ENCODE measurements at regions not wholly inside any gene's neighbourhood (a gene's known extent, or its start where the extent isn't known, plus 50 kb on each side); places are given as distances from the start of the nearest gene placed in this dataset.

DNA sequence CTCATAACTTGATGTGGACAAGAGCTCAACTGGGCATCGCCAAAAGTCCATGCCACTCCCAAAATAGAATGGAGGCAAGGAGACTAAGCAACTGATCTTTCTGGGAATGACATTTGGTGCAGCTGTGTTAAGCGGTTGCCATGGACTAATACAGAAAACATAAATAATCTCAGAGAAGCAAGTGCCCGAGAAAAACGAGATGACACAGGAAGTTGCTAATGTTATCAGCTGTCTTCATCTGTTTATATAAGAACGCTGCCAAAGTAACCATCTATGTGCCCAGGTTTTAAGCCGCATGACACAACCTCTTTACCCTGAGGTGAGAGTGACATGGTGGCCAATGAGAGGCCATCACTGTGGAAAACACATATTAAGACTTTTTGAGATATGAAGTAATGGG is 54.9 kb upstream of the SACS start:
- DNase-seq (ENCODE audit: low read depth in 2 of 2), result no peak

DNA sequence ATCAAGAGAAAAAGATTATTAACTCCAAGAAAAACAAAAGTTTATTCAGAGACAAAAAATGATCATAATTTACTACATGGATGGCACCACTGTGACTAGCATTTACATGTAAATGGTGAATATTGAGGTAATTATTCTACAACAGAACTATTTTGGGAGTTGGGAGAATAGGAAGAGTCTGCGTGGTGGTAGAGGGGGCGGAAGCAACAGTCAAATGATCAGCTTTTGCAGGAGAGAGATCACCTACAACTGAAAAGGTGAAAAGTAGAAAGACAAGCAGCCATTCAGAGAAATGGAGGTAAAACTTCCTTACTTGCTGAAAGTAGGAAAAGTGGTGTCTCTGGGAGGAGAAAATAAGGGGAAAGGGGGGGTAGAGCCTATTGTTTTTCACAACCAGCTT is 62.8 kb upstream of the SACS start:
- no peak for DNase-seq (ENCODE audit: low read depth in 2 of 2)

DNA sequence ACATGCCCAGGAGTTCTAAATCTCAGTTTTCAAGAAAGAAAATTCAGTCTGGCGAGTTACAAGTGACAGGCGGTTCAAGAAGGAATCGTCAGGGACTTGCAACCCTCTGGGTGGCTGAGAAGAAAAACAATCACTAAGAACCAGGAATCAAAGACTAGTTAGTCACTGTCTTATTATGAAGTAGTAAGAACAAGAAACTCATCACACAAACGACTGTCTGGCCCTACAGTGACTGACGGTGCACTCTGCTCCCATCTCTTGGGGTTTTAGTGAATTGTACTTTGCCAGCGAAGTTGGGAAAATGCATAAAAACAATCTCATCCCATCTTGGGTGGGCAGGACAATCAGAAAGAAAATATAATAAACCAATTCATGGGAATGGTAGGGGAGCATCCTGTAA is 63.7 kb upstream of the SACS start:
- DNase-seq (ENCODE audit: low read depth in 2 of 2), result no peak

DNA sequence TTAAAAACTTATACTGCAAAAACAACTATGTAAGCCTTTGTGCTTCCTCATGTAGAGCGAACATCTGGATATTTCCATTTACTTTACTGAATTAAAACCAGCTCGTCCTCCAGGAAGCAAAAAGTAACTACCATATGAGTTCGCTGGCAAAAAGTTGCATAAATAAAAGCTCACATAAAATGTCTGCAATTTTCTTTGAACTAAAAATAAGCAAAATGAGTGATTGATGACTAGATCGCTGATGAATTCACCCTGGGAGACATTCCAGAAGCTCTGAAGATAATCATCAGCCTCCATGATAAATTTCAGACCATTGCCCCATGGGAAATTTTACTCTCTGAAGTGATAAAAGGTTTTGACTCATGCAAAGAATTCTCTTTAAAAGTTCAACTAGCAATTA is 67.3 kb upstream of the SACS start:
- peak; percentile 99 for DNase-seq (ENCODE audit: low read depth in 2 of 2)

DNA sequence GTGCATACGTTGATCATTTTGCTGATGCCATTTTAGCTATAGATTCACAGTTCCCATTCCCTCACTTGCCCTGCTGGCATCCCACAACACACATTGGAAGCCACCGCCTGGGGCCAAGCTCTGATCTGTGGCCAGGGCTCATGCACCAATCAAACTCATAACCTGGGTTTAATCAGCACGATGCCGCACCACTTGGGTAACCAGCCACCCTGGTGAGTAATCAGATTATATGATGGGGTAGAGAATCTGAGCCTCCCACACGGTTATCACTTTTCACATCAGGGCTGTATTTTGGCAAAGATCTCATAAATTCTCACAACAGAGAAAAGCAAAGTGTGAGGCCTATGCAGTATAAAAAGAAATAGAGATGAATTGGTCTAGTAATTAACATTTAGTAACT is 66.0 kb upstream of the TNFRSF19 start:
- DNase-seq (ENCODE audit: low read depth in 2 of 2), result no peak

DNA sequence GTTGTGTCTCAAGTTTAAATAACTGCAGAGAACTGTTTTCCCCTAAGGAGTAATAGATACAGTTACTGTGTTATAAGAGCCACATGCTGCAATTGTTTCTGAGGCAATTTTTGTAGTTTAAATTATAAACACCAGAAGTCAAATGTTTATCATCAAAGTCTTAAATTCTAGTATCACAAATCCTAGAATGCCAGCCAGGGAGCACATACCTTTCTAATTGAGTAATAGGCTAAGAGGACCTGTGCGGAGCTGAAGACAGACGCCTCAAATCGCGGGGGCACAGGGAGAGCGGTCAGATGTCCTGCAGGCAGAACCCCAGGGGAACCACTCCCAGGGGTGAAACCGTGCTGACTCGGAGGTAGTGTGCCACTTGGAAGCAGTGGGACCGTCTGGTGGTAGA is 65.2 kb upstream of the TNFRSF19 start:
- DNase-seq (ENCODE audit: low read depth in 2 of 2), result peak in 1 of 2 experiments; percentile 36

DNA sequence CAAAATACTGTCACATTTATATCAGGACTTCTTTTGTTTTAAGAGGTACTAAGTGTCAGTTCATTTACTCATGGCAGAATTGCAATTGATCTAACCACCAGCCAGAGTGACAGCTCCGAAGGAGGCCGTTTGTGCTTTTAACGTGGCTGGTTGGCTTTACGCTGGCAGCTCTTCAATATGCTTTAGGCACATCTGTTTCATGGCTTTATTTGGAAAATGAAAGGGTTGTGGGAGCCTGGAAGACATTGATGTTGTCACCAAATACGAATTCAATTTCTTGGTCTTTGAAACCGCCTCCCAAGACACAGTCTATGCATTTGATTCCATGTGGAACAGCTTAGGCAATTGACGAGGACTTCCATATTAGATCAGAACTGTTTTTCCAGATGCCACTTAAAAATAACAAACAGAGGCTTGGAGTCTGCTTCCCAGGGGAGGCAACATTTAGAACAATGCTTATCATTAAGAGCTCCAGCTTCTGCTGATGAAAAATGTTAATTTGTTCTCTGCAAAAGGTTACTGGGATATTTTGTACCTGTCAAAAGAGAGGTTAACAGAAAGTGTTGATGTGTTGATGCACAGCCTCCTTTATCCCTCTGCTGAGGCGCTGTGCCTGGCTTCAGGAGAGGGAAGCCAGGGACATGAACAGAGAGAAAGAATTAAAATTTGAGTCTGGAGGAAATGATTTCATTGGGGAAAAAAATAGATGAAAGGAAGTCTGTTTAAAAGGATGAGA is 64.0 kb upstream of the TNFRSF19 start:
- DNase-seq (ENCODE audit: low read depth in 2 of 2), result peak; percentile 56 to 60

DNA sequence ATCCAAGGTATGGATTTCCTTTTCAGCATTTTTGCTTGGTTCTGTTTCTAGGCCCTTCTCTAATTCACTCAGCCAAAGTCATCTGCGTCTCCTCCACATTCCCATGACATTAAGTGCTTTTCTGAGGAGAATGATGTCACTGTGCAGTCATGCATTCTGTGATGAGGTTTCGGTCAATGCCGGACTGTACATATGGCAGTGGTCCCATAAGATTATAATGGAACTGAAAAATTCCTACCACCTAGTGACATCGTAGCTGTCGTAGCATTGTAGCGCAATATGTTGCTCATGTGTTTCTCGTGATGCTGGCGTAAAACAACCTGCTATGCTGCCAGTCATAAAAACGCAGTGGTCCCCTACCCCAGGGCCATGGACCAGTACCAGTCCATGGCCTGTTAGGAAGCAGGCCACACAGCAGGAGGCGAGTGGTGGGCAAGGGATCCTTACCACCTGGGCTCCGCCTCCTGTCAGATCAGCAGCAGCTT is 63.4 kb upstream of the TNFRSF19 start:
- DNase-seq (ENCODE audit: low read depth in 2 of 2), result peak in 1 of 2 experiments; percentile 63

DNA sequence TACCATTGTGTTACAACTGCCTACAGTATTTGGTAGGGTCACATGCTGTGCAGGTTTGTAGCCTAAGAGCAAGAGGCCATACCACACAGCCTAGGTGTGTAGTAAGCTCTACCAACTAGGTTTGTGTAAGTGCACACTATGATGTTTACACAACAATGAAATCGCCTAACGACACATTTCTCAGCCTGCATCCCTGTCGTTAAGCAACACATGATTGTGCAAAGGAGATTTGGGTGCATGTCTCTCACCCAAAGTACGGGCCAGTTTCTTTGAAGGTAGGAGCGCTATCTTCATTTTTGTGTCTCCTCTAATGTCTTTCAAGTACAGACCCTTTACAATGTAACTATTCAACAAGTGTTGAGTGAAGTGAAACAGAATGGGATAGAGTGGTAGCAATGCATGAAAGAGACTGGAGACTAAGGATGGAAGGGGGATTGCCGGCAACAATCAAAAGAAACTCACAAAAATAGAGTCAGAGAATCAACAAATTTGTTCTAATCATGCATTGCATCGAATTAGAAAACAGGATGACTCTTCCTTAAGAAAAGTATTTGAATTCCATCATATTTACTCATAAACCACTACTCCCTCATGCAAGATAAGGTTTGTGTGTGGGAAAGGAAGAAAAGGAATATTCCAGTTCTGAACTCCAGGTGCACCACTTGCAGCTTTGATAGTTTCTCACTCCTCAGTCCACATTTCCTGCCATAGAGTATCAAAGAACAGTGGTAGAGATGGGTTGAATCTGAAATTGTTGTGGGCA is 60.2 kb upstream of the TNFRSF19 start:
- peak in 1 of 2 experiments; percentile 52 for DNase-seq (ENCODE audit: low read depth in 2 of 2)

DNA sequence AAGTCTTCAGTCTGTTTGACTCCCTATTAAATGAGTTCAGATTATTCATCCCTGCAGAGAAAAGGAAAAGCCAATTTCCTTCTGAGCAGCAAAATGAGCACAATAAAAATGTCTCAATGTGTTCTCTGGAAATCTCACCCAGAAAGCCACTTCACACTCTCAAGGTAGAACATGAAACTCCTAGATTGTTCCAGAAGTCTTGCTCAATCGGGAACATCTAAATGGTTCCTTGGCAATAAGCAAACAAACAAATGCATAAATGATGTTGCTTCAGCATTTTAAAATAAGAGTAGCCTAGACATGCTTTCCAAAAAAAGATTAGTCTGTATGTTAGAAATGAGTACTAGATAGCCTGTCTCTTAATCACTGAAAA is 59.7 kb upstream of the TNFRSF19 start:
- DNase-seq (ENCODE audit: low read depth in 2 of 2), result no peak

DNA sequence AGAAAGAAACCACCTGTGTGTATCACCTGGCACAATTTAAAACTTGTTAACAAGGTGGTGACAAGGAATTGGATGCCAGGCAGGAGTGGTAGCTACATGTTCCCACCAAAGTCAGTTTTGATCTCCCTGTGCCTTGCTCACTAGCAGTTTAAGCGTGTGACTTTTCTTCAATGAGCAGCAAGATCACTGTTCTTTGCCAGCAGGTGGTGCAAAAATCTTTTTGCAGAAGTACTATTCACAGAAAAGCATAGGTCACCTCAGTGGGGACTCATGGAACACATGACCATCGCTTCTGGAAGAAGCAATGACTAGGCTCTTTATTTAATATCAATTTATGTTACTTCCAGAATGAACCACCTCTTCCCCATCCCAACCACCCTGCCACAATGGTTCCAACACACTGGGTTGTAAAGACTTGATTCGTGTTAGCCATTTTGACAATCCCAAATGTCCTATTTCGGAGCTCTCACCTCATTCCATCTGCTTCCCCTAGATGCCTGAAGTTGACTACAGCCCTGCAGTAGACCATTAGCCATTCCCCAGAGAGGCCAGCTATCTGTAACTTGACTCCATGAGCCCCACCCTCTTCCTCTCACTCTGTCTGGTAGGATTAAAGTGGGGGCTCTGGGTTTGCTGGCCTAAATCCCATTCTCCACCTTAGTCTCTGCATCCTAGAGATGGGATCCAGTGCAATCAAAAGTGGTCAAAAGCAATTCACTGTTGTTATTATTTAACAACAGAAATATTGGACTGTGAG is 59.1 kb upstream of the TNFRSF19 start:
- no peak for DNase-seq (ENCODE audit: low read depth in 2 of 2)

DNA sequence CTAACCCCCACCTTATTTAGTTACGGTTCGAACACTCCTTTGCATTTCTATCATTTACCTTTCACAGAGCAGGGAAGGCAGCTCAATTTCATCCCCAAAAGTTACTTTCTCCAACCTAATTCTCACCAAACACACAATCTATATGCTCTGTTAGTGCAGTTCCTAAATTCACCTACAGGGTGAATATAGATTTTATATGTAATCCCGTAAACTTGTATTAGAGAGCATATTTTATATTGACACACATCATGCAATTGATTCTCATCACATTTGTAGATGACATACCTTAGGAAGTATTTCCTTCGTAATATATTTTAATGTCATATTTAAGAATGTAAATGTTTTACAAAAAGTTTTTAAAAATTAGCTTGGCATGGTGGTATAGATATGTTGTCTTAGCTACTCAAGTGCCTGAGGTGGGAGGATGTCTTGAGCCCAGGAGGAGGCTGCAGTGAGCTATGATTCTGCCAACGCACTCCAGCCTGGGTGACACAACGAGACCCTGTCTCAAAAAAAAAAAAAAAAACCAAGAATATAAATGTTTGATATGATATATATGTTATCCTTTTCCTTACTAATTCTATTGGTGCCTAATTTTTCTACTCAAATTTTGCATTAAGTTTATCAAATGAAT is 57.3 kb upstream of the TNFRSF19 start:
- DNase-seq (ENCODE audit: low read depth in 2 of 2), result no peak

DNA sequence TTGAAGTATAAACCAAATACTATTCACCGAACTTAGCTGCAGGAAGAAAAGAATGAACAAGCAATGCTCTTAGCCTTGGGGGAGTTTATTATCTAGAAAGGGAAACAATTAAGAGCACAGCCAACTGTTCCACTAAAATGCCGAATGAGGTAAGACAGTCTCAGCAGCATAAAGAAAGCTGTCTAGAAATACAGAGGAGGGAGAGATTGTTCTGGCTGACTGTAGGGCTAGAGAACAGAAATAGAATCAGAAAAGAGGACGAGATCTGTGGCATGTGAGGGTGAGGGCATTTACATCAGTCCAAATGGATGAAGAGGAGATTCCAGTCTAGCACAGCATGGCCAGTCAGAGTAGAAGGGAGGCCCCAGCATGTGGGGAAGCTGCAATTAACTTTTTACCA is 56.8 kb upstream of the TNFRSF19 start:
- DNase-seq (ENCODE audit: low read depth in 2 of 2), result no peak

DNA sequence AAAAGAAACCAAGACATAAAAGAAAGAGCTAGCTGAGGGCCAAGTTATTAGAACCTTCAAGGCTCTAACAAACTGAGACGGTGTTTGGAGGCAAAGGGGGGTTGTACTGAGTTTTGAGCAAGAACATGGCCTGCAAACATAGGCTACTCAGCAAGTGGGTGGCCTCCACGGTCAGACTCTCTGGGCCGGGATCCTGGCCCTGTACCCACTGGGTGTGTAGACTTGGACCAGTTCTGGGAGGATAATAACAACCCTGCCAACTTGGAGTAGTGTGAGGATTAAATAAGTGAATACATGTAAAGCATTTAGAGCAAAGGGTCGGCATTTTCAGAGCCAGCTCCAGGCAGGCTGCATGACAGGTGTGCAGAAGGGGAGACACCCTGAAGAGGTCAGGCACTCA is 56.1 kb upstream of the TNFRSF19 start:
- DNase-seq (ENCODE audit: low read depth in 2 of 2), result no peak

DNA sequence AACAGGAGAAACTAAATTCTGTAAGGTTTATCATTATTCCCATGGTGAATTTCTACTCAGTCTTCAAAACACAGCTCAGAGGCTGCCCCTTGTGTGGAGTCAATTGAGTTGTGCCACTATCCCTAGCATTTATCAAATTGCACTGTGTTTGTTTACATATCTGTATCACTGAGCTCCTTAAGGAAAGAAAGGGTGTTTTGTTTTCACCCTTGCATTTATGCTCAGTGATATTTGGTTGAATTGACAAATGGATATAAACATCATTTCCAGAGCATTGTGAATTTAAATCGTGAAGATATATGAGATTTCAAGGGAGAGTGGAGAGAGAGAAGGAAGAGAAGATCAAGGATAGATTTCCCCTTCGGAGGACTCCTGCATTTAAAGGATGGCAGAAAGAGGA is 55.1 kb upstream of the TNFRSF19 start:
- no peak for DNase-seq (ENCODE audit: low read depth in 2 of 2)

DNA sequence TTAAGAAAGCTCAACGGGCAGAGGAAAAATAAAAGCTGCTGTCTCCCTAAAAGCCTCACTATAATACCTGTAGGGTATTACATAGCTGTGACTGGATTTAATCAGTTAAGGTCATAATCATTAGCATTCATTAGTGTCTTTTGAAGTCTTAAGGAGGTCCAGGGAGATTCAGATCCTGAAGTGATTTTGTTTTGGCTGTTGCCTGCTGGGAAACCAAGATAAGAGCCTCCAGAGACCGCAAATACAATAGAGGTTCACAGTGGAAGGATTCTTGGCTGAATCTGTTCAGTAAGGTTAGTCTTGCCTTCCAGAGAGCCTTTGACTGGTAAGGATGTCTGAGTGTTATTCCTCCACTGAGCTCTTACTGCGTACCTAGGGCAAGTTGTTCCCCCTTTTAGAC is 54.0 kb upstream of the TNFRSF19 start:
- no peak for DNase-seq (ENCODE audit: low read depth in 2 of 2)

DNA sequence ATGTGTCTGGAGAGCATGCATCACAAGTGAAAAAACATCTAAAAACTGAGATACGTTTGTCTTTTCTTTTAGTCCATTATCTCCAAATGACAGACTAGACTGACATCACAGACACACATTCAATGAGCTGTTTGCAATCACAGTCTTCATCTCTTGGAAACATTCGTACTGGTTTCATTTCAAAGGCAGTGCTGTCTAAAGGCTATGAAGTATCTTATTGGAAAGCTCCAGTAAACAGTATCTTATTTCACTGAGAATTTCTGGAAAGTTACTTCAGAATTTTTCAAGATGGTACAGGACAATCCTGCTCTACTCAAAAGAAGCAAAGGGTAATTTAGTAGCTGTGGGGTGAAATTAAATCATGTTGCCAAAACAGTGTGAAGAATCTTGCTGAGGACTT is 53.5 kb upstream of the TNFRSF19 start:
- DNase-seq (ENCODE audit: low read depth in 2 of 2), result no peak

DNA sequence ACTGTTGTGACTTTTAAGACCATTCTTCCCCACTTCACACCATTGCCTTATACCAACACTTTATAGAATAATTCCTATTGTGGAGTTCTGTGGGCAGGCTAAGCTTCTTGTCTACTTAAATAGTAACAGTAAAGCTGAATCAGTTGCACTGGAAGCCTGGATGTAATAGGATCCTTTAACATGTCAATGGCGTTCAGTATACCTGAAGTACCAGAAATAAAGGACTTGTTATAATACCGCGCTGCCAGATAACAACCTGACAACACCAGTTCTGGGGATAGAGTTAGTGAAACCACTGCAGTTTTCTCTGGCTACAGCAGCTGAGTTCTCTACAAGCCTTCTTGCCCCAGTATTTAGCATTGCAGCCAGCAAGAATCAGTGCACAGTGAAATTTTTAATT is 52.0 kb upstream of the TNFRSF19 start:
- no peak for DNase-seq (ENCODE audit: low read depth in 2 of 2)

Measured in fibroblast of skin of left quadriceps (primary cell).